HK-2 (cell line): ENCODE measurements at regions not wholly inside any gene's neighbourhood (a gene's known extent, or its start where the extent isn't known, plus 50 kb on each side); places are given as distances from the start of the nearest gene placed in this dataset.
A peak's percentile ranks its signal among the peaks of the same experiment; 100 is the strongest.

Experiments
- DNase-seq: peaks from one replicate; pipeline ENCODE4 v3.0.0-alpha.2; 2018; ENCODE audit not compliant: unreplicated experiment

DNA sequence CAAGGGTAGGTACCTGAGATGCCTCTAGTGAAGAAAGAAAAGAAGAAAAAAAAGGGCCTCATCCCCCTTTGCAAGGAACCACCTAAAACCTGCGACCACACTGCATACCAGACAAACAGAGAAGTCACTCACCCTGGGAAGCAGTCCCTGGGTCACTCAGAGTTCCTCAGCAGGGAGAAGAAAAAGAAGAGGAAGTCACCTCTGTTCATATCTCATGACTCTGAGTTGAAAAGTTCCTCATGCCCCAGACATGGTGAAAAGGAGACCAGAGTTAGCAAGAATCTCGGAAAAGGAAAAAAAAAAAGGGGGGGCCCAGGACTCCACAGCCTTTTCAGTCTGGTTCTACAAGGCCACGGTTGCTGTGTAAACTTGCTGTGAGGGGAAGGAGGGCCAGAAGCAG, 478.4 kb upstream of the NRXN1 start:
- no peak for DNase-seq

DNA sequence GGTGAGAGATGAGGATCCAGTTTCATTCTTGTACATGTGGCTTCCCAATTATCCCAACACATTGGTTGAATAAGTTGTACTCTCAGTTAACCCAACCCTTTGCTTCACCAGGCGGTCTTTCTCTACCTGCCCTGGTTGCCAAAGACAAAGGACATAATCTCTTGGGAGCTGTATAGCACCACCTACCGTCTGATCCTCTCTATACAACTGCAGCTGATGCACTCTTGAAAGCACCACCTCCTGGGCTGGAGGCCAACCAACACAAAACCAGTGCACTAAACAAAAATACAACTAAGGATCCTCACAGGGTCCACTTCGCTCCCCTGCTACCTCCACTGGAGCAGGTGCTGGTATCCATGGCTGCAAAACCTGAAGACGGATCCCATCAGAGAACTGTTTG, 473.6 kb upstream of the NRXN1 start:
- DNase-seq: no peak

DNA sequence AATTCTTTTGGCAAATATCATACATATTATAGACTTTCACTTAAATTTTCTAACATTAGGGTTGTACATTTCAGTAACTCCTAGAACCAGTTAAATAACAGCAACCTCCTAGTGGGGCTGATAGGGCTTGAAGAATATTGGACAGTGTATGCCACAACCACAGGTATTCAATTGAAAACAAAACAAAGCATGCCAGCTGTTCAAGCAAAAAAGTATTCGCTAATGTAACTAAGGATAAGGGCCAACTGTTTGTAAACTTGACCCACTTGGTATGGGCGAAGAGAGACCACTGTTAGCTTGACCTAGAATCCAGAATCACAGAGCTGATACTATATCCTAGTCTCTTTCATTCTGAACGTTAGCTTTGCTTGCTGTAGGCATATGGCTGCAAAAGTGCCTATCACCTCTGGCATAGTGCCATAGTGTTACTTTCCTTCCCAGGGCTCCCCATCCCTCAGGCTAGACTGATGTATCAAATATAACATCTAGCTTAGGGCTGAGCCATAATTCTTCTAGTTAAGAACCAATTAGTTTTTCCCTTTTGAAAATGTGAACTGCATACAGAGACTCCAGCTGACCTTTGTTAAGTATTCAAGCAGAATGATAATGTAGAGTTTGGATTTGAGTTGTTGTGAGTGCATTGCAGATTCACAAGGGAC, 458.8 kb upstream of the NRXN1 start:
- no peak for DNase-seq

DNA sequence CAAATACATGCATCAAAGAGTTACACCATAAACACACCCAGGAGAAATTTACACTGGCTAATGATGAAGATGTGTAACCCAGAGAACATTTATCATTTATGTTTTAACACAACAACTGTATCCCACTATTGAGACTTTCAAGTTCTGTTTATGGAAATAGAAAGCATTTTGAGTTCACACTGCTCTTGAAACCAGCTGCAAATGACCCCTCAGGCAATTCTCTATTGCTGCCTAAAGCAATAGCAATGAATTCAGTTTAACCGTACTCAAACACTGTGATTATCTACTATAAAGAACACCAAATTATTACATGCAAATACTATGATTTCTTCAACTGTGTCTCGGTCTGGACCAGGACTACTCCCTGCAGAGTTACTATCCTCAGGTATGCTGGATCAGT, 452.7 kb upstream of the NRXN1 start:
- DNase-seq: no peak

DNA sequence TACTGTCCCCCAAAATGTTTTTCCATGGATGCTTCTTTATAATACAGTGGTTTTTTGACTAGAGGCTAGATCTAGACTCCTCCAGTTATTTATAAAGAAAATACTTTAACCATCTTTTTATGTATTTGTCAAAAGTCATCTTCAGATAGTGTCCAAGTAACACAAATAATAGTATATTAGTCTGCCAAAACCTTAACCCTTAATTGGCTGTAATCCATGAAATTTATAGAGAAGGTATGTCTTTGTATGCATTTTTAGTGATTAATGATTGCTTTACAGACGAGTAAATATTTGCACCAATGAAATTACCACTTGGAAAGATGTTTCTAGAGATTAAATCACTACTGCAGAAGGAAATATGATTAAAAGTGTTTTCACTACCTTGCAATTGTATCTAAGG, 451.8 kb upstream of the NRXN1 start:
- no peak for DNase-seq

DNA sequence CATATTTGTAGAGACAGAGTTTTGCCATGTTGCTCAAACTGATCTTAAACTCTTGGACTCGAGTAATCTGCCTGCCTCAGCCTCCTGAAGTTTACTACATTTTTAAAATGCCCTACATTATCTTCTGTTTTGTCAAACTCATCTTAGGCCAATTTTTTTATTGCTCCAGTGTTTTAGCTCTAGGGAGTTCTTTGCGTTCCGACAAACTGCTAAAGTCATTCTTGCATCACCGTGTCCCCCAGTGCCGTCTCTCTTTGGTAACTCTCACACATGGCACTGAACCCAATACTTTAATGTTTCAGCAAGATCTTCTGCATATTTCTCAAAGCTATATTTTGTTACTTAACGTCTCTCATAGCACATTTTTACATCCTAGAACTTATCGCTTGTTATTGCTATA, 440.9 kb upstream of the NRXN1 start:
- DNase-seq: no peak

DNA sequence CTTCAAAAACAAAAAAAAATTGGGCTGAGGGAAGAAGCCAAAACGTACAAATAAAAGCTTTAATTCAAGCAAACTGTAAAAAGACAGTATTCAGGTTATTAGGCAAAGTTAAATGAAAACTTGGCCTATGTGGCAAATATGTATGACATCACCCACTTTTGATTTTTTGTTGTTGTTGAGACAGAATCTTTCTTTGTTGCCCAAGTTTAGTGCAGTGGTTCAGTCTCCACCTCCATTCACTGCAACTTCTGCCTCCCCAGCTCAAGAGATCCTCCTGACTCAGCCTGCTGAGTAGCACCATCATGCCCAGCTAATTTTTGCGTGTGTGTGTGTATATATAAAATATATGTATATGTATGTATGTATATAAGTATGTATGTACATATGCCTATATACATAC, 440.4 kb upstream of the NRXN1 start:
- DNase-seq: no peak

DNA sequence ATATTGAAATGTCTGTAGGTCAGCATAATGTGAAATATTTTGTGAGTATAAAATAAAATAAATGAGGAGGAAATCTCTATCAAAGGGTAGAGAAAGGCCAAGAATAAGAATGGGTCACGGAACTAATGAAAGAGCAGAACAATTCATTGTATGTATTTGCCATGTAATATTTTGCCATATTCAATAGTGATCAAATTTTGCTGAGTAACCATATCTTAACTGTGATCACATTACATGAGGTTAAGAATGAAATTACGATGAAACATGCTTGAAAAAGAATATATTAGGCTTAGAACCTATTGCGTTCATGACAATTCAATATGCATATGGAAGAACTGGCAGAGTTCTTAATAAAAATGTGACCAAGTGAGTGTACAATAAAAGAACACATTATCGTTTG, 437.2 kb upstream of the NRXN1 start:
- no peak for DNase-seq

DNA sequence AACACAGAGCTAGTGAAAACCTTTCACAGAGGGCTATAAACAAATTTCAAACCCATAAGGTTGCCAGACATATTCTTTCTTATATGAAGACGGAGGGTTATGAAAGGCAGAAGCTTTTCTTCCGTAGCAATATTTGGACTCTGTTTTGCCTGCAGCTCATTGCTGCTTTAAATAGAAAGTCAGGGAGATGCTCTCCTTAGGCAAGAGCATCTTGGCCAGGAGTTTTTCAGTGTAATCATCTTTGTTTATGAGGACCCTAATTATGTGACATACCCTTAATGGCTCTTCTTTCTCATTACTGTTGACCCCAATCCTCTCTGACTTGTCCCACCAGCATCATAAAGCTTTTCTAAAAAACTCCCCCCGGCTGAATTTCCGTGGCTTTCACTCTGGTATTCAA, 433.4 kb upstream of the NRXN1 start:
- DNase-seq: no peak

DNA sequence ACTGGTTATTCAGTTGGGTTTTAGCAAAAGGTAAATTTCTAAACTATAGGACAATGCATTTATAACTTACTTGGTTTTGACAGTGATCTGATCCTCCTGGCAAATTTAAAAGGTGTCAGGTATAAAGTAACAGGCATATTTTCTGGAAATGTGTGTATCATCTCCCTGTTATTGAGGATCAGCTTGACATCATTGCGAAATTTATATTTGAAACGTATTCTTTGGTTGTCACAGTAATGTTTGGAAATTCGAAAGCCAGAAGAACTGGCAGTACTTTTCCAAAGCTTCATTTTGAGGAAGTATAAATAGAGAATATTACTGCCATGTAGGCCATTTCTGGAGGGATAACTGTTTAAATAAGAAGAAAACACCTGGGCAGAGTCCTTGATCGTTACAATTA, 422.2 kb upstream of the NRXN1 start:
- no peak for DNase-seq

DNA sequence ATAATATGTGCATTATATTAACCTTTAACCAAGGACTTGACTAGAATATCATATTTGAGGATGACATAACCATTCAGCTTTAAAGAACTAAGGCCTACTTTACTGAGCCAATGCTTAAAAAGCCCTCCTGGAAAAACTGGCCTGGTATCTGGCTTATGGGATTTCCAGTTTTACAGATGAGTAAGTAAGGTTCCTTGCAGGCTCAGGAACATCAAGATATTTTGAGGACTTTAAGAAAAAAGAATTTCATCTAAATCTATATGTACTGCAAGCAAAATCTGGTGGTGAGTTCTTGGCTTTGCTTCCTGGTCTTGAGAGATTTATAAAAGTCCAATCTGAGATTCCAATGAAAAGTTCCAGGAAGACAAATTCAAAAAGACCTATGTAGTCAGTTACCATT, 417.0 kb upstream of the NRXN1 start:
- DNase-seq: no peak

DNA sequence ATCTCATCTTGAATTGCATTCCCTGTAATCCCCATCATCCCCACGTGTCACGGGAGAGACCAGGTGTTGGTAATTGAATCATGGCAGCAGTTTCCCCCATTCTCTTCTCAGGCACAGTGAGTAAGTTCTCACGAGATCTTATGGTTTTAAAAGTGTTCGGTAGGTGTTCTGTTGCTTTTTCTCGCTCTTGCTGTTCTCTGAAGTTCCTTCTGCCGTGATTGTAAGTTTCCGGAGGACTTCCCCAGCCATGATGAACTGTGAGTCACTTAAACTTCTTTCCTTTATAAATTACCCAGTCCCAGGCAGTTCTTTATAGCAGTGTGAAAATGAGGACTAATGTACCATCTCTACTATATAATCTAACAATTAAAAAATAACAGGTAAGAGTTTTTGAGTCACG, 409.9 kb upstream of the NRXN1 start:
- DNase-seq: no peak

DNA sequence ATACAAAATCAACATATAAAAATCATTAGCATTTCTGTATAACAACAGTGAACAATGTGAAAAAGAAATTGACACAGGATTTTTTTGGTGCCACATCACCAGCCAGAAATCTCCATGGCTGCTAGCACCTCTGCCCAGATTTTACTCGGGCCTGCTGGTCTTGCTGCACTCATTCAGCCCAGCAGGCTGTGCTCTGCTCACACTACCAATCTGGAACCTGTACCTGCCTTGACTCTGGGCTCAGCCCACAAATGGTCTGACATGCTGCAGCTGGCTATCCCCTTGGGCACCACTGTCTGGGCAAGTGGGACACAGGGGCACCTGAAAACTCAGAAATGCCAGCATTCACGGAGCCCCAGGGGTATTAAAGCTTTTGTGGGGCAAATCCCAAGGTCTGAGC, 392.5 kb upstream of the NRXN1 start:
- DNase-seq: no peak

DNA sequence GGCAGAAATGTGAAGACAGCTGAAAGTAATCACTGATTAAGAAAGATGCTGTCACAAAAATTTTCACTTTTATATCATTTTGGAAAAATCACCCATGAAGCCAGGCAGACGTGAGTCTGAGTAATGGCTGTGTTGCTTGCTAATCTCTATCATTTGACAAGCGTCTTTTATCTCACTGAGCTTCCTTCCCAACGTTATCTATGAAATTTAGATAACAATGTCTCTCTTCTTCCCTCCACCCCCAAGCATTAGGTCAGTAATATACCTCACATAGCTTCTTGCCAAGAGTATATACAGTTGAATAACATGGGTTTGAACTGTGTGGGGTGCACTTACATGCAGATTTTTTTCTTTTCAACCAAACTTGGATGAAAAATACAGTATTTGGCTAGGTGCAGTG, 388.6 kb upstream of the NRXN1 start:
- DNase-seq: no peak

DNA sequence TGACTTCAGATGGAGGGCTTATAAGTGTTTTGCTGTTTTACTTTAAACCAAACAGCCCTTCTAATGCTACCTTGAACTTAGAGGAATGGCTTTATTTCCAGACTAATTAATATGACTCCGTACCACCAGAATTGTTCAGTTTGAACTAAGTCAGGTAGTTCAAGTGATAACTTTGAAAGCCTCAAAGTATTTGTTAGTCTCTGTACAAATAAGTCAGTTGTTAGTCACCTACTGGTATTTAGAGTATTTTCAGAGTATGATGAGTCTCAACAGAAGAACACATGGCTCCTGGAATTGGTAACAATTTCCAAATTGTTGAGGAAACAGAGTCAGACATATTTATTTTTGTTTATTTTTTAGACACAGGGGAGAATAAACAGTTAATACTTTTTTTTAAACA, 381.8 kb upstream of the NRXN1 start:
- no peak for DNase-seq

DNA sequence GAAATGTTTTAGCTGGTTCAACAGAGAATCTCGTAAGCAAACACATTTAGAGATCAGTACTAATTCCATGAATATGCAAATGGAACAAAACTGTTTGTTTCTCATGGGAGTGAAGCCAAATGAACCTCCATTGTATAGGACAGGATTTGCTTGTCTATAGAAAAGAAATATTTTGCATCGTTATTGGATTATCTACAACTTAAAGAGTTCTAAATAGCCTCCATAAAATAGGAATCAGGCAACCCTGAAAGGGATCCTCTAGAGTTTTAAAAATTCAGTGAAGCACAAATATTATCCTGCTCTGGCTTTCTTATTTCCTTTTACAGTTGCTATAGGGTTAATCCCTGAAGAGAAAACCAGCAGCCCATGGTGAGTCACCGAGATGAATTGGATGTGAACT, 378.4 kb upstream of the NRXN1 start:
- no peak for DNase-seq

DNA sequence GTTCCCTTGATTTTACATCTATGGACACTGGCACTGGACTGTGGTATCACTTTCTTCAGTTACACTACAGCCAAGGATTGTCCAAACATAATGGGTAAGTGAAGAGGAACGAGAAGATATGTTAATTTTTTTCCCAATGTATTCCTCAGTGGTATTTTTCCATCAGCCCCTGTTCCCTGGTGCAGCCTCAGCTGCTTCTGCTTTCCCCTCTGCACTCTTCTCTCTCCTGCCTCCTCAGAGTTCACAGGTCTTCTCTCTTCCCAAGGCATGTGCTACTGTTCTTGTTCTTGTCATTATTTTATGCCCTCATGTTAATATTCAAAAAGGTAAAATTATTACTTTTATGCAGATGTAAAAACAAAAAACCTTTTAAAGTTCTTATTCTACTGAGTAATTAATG, 378.0 kb upstream of the NRXN1 start:
- no peak for DNase-seq

DNA sequence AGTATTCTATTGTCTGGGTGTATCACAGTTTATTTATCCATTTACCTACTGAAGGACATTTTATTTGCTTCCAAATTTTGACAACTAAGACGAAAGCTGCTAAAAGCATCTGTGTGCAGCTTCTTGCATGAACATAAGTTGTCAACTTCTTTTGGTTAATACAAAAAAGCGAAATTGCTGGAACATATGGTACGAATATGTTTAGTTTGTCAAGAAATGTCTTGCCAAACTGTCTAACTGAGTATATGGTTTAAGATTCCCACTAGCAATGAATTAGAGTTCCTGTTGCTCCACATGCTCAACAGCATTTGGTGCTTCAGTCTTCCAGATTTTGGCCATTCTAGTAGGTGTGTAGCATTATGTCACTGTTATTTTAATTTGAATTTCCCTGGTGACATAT, 372.3 kb upstream of the NRXN1 start:
- no peak for DNase-seq

DNA sequence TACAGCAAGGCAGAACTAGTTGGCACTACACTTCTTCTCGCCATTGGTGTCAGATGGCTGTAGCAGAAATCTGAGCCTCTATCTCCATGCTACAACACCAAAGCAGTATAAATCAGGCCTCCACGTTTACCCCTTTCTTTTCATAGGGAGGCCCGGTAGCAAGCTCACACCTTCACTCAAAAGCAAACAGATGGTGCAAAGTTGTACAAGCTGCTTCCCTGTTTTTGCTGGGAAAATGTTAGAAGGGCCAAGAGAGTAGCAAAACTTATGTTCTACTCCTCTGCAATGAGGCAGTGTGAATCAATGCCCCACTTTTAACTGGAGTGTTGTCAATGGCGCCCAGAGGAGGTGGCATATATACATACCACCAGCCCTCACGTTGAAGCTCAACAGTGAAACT, 369.6 kb upstream of the NRXN1 start:
- DNase-seq: no peak

DNA sequence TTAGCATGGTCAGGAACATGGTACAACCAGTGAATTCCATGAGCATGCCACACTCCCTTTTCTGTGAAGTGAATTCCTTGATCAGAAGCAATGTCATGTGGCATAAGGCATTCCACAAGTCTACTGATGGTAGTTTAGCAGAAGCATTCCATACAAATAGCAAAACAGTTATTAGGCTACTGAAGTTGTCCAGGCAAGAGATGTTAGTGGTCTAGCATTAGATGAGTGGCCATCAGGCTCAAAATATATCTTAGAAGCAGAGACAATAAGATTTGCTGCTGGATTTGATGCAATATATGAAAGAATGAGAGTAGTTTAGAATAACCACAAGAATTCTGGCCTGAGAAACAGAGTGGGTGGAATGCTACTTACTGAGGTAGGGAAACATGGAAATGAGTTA, 355.3 kb upstream of the NRXN1 start:
- peak; percentile 5 for DNase-seq

DNA sequence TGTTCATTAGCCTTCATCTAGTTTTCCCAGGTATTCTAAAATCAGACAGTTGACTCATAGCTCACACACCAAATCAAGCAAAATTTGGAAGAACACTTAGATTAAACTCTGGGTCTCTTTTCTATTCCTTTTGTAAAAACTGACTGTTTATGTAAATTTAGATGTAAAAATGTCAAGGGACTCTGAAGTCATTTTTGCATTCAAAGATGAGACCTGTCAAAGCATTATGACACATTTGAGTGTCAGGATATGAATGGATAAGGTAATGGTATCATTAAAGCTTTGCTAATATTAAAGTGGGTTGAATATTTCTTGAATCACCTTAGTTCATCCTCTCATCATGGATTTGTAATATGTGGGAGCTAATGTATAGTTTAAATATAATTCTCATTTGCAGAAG, 348.1 kb upstream of the NRXN1 start:
- DNase-seq: no peak

DNA sequence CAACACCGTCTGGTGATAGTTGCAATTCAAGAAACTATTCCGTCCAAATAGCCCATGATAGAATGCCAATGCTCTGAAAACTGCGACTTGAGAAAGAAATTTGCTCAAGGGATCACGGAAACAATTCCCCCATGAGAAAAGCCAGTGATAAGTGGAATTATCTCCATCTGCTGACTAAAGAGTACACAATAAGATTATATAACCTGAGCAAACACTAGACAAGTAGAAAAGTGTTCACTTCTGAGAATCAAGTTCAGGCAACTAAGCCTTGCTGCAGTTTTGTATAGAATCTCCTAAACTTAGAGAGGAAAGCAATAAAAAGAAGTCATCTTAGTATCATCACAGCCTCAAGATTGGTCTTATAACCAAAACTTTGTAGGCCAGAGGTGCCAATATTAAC, 336.3 kb upstream of the NRXN1 start:
- no peak for DNase-seq

DNA sequence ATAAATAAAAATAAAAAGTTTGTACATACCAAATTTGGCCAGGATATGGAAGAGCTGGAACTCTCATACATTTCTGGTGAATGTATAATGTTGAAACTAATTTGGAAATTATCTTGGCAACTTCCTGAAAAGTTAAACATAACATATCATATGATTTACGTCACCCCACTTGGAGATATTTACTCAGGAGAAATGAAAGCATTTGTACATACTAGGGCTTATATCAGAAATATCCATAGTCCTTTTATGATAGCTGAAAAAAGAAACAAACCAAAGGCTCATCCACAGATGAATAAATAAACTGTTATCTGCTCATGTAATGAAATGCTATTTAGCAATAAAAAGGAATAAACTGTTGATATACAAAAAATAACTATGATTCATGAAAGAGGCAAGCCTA, 318.2 kb upstream of the NRXN1 start:
- no peak for DNase-seq

DNA sequence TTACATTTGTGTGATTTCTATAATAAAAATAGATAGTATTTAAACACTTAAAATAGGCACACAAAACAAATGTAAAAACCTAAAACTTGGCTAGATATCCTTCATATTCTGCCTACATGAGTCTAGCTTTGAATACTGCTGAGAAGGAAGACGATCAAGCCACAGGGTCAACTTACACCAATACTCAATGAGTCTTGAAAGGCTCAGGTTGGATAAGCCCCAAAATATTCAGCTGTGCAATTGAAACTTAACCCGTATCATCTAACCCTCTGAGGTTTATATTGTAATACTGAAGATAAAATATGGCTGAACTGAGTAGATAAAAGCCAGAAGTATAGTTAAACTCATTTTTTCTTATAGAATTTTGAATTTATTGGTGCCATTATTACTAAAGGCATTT, 313.0 kb upstream of the NRXN1 start:
- DNase-seq: no peak
